ENCODE measurements at regions not wholly inside any gene's neighbourhood (a gene's known extent, or its start where the extent isn't known, plus 50 kb on each side); places are given as distances from the start of the nearest gene placed in this dataset.

- no peak for TF ChIP-seq EZH2 (IDR thresholded peaks at IDR 0.05; ENCODE audit: low read depth)
- TF ChIP-seq CTCF (conservative IDR thresholded peaks at IDR 0.05): no peak
Observed at GRCh38 chr2:107359021-107359420, 467.7 kb upstream of the RGPD4 start.
